ENCODE measurements at regions not wholly inside any gene's neighbourhood (a gene's known extent, or its start where the extent isn't known, plus 50 kb on each side); places are given as distances from the start of the nearest gene placed in this dataset.

GRCh38 chr5:159486836-159487235 lies 156.5 kb upstream of the IL12B start:
- TF ChIP-seq CTCF (IDR thresholded peaks at IDR 0.05; ENCODE audit: insufficient read depth, low read length) (no peak), GABPA (IDR thresholded peaks at IDR 0.05; ENCODE audit: low read depth) (no peak), POLR2AphosphoS5 (IDR thresholded peaks at IDR 0.05; ENCODE audit: low read depth) (no peak), REST (IDR thresholded peaks at IDR 0.05; ENCODE audit: insufficient replicate concordance, low read depth) (no peak), SPI1 (IDR thresholded peaks at IDR 0.05; ENCODE audit: borderline replicate concordance, low read depth) (no peak)
